ENCODE measurements at regions not wholly inside any gene's neighbourhood (a gene's known extent, or its start where the extent isn't known, plus 50 kb on each side); places are given as distances from the start of the nearest gene placed in this dataset.

- TF ChIP-seq, protein P1, sequence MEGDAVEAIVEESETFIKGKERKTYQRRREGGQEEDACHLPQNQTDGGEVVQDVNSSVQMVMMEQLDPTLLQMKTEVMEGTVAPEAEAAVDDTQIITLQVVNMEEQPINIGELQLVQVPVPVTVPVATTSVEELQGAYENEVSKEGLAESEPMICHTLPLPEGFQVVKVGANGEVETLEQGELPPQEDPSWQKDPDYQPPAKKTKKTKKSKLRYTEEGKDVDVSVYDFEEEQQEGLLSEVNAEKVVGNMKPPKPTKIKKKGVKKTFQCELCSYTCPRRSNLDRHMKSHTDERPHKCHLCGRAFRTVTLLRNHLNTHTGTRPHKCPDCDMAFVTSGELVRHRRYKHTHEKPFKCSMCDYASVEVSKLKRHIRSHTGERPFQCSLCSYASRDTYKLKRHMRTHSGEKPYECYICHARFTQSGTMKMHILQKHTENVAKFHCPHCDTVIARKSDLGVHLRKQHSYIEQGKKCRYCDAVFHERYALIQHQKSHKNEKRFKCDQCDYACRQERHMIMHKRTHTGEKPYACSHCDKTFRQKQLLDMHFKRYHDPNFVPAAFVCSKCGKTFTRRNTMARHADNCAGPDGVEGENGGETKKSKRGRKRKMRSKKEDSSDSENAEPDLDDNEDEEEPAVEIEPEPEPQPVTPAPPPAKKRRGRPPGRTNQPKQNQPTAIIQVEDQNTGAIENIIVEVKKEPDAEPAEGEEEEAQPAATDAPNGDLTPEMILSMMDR (IDR thresholded peaks at IDR 0.05) = no peak
- TF ChIP-seq POLR2A (IDR thresholded peaks at IDR 0.05) = no peak
- TF ChIP-seq EP300 (IDR thresholded peaks at IDR 0.05) = no peak
- TF ChIP-seq POLR2AphosphoS5 (IDR thresholded peaks at IDR 0.05) = no peak
These were observed 576.5 kb upstream of the GNPDA2 start for GRCh38 chr4:45302828-45303227.

Data from stomach (tissue), 4 donors.